OCI-LY7 (cell line): ENCODE measurements at regions not wholly inside any gene's neighbourhood (a gene's known extent, or its start where the extent isn't known, plus 50 kb on each side); places are given as distances from the start of the nearest gene placed in this dataset.

Experiments used
- EZH2phosphoT487 ChIP-seq: fragments of 200-600 bp; sonication (generic); IDR thresholded peaks from 2 replicates; pipeline ENCODE4 v1.6.1; 2018; ENCODE audit warnings: low read depth, borderline replicate concordance, mild to moderate bottlenecking, mixed run types, antibody characterized with exemption, low read length, moderate library complexity, mixed read lengths
- TF ChIP-seq, protein P1 (sequence below): fragments of 200-600 bp; sonication (generic); conservative IDR thresholded peaks from 2 replicates; pipeline ENCODE4 v1.5.1; 2014; ENCODE audit warnings: mild to moderate bottlenecking, antibody characterized with exemption, low read length, moderate library complexity, mixed read lengths

DNA sequence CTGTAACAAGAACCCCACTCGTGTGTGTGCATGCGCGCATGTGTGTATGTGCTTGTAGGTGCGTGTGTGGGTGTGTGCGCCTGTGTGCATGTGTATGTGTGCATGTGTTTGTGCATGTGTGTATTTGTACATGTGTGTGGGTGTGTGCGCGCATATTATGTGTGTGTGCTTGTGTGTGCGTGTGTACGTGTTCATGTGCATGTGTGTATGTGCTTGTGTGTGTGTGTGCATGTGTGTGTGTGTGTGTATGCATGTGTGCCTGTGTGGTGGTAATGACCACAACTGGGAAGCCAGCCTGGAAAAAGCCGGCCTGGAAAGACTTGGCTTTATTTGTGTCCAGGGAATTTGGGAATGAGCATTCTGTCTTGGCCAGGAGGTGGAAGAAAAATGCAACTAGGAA lies 157.5 kb downstream of the PAX1 start:
- TF ChIP-seq, protein P1, sequence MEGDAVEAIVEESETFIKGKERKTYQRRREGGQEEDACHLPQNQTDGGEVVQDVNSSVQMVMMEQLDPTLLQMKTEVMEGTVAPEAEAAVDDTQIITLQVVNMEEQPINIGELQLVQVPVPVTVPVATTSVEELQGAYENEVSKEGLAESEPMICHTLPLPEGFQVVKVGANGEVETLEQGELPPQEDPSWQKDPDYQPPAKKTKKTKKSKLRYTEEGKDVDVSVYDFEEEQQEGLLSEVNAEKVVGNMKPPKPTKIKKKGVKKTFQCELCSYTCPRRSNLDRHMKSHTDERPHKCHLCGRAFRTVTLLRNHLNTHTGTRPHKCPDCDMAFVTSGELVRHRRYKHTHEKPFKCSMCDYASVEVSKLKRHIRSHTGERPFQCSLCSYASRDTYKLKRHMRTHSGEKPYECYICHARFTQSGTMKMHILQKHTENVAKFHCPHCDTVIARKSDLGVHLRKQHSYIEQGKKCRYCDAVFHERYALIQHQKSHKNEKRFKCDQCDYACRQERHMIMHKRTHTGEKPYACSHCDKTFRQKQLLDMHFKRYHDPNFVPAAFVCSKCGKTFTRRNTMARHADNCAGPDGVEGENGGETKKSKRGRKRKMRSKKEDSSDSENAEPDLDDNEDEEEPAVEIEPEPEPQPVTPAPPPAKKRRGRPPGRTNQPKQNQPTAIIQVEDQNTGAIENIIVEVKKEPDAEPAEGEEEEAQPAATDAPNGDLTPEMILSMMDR, result no peak
- no peak for TF ChIP-seq EZH2phosphoT487
